ENCODE measurements at regions not wholly inside any gene's neighbourhood (a gene's known extent, or its start where the extent isn't known, plus 50 kb on each side); places are given as distances from the start of the nearest gene placed in this dataset.

DNA sequence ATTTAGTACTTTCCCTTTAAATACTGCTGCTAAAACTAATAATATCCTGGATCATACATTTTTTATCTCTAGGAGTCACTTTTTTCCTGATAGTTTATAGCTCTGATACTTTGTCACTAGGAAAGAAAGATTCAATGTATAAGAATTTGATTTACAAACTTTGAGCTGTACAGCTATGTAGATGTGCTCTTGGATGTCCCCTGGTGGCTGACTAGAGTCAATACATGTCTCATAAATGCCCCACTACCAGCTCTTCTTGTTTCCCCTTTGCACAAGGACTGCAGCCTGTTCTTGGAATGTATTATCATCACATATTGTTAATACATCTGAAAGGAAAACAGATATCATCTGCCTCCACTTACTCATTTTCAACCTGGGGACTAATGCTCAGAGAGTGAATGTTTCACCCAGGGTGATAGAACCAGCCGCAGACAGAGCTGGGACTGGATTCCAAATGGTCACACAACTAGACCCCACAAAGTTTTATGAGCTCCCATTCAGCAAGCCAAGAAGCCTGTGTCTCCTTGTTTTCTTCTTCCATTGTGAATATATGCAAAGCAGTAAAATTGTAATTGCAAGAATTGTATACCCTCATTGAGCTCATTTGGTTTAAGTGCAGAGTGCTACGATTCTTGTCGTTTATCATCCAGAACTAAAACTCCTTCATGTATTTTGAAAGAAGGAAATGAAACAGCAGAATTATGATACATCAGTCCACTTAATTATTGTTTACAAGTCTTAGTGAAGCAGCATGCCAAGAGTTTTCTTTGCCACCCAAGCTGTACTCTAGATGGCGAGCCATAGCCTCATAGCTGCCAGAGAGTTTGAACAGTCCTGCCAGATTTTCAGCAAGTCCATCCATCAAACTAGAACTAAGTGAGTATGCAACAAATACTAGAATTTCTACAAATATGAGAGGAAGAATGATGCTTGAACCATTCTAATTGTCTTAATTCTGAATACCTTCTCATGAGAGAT, 261.6 kb upstream of the LMCD1 start (continued):
- TF ChIP-seq, protein P1, sequence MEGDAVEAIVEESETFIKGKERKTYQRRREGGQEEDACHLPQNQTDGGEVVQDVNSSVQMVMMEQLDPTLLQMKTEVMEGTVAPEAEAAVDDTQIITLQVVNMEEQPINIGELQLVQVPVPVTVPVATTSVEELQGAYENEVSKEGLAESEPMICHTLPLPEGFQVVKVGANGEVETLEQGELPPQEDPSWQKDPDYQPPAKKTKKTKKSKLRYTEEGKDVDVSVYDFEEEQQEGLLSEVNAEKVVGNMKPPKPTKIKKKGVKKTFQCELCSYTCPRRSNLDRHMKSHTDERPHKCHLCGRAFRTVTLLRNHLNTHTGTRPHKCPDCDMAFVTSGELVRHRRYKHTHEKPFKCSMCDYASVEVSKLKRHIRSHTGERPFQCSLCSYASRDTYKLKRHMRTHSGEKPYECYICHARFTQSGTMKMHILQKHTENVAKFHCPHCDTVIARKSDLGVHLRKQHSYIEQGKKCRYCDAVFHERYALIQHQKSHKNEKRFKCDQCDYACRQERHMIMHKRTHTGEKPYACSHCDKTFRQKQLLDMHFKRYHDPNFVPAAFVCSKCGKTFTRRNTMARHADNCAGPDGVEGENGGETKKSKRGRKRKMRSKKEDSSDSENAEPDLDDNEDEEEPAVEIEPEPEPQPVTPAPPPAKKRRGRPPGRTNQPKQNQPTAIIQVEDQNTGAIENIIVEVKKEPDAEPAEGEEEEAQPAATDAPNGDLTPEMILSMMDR (IDR thresholded peaks at IDR 0.05 in 2 of 3, conservative IDR thresholded peaks at IDR 0.05 in 1 of 3; ENCODE audit: control insufficient read depth in 2 of 3, extremely low read depth in 1 of 3, insufficient read depth in 1 of 3, low read depth in 3 of 3, low read length in 3 of 3) = peak; percentile 72 to 91 (median 89)
- TF ChIP-seq SMARCA5 (IDR thresholded peaks at IDR 0.05) (no peak), BMI1 (IDR thresholded peaks at IDR 0.05; ENCODE audit: borderline replicate concordance) (no peak)

DNA sequence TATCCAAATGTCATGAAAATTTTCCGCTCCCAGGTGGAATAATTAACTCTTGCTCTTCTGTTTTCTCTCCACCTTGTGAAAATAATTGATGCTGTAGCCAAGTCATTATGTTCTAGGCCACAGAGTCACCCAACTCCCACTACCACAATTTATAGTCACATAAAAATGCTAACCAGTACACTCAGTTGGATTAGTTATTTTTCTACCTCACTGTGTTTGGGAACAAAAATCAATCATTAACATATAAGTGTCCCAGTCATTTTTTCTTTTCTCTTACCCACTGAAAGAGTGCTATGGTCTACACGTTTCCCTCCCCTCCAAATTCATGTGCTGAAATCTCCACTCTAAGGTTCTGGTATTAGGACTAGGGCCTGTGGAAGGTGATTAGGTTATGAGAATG, 255.6 kb upstream of the LMCD1 start:
- Histone ChIP-seq H3K4me3 (no peak overlapping the region), H3K27ac (ENCODE audit: control insufficient read depth, insufficient read depth) (no peak overlapping the region), H3K9ac (ENCODE audit: control insufficient read depth, insufficient read depth, low read length) (no peak overlapping the region), H3K36me3 (ENCODE audit: control insufficient read depth in 2 of 2, insufficient read depth in 2 of 2, low read length in 1 of 2) (no peaks in the 10 kb centered on the region), H3K27me3 (replicated peaks in 1 of 2; ENCODE audit: control insufficient read depth in 2 of 2, insufficient read depth in 2 of 2, low read length in 1 of 2) (no peaks in the 10 kb centered on the region), H4K20me1 (ENCODE audit: control insufficient read depth, insufficient read depth) (no peaks in the 10 kb centered on the region), H2AFZ (ENCODE audit: control insufficient read depth, low read depth, low read length) (no peak overlapping the region), H3K79me2 (ENCODE audit: control insufficient read depth, insufficient read depth, low read length) (no peaks in the 10 kb centered on the region), H3K4me2 (ENCODE audit: control insufficient read depth, insufficient read depth) (no peak overlapping the region), H3K4me1 (ENCODE audit: control insufficient read depth, insufficient read depth, low read length) (no peaks in the 10 kb centered on the region), H3K9me3 (replicated peaks; ENCODE audit: control insufficient read depth, insufficient read depth, low read length) (no peaks in the 10 kb centered on the region)
- DNase-seq (ENCODE audit: low read depth, low spot score) (no peak), FAIRE-seq (no peak), ATAC-seq (no peak)
- WGBS (ENCODE audit: insufficient coverage, insufficient replicate concordance, low lambda C conversion rate, missing lambda C conversion rate) = 4% methylated on average over 2 of the region's 2 CpGs
- SMC1A ChIA-PET (ENCODE audit: uncharacterized antibody, unreplicated experiment) = no interaction called here
- in situ Hi-C loops (cut with MboI) (no loop called here), intact Hi-C loops (cut with micrococcal nuclease; ENCODE audit: unreplicated experiment) (no loop called here)
- RAD21 ChIA-PET (ENCODE audit: unreplicated experiment) = no interaction called here
- TF ChIP-seq, protein P2, sequence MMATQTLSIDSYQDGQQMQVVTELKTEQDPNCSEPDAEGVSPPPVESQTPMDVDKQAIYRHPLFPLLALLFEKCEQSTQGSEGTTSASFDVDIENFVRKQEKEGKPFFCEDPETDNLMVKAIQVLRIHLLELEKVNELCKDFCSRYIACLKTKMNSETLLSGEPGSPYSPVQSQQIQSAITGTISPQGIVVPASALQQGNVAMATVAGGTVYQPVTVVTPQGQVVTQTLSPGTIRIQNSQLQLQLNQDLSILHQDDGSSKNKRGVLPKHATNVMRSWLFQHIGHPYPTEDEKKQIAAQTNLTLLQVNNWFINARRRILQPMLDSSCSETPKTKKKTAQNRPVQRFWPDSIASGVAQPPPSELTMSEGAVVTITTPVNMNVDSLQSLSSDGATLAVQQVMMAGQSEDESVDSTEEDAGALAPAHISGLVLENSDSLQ (IDR thresholded peaks at IDR 0.05) = no peak
- TF ChIP-seq RELA (IDR thresholded peaks at IDR 0.05; ENCODE audit: borderline replicate concordance, partially characterized antibody) = no peak
- TF ChIP-seq E2F4 (IDR thresholded peaks at IDR 0.05; ENCODE audit: low read depth, low read length) = no peak
- TF ChIP-seq, protein P3, sequence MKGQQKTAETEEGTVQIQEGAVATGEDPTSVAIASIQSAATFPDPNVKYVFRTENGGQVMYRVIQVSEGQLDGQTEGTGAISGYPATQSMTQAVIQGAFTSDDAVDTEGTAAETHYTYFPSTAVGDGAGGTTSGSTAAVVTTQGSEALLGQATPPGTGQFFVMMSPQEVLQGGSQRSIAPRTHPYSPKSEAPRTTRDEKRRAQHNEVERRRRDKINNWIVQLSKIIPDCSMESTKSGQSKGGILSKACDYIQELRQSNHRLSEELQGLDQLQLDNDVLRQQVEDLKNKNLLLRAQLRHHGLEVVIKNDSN (IDR thresholded peaks at IDR 0.05; ENCODE audit: borderline replicate concordance, extremely low read length, insufficient read depth, low read depth, low read length) = no peak
- no peak for TF ChIP-seq ZSCAN29 (IDR thresholded peaks at IDR 0.05)
- no peak for TF ChIP-seq ETV6 (conservative IDR thresholded peaks at IDR 0.05 in 1 of 2, IDR thresholded peaks at IDR 0.05 in 1 of 2; ENCODE audit: borderline replicate concordance in 1 of 2, low read depth in 1 of 2)
- TF ChIP-seq SUZ12 (IDR thresholded peaks at IDR 0.05; ENCODE audit: unreplicated experiment) = no peak
- TF ChIP-seq STAT3 (IDR thresholded peaks at IDR 0.05; ENCODE audit: low read depth, low read length) = no peak
- no peak for TF ChIP-seq YBX1 (IDR thresholded peaks at IDR 0.05)
- no peak for TF ChIP-seq ZNF207 (IDR thresholded peaks at IDR 0.05; ENCODE audit: borderline replicate concordance)
- no peak for TF ChIP-seq JUNB (IDR thresholded peaks at IDR 0.05)
- no peak for TF ChIP-seq CHD4 (IDR thresholded peaks at IDR 0.05)
- POLR2A ChIA-PET = no interaction called here
- CTCF ChIA-PET = no interaction called here
- BruUV-seq (replicated peaks) = no TSS peak
